Lower leg skin (tissue), 4 donors: ENCODE measurements at regions not wholly inside any gene's neighbourhood (a gene's known extent, or its start where the extent isn't known, plus 50 kb on each side); places are given as distances from the start of the nearest gene placed in this dataset.

Source experiments
- DNase-seq, 2 donors: peaks; one replicate each; pipeline ENCODE4 v3.0.0-alpha.2; 2019; ENCODE audit warnings: low spot score in 2 of 2
- H3K4me3 ChIP-seq: fragments of 200-600 bp; sonication (generic); 2 replicates; pipeline ENCODE4 v1.5.1; 2017; ENCODE audit warnings: mild to moderate bottlenecking, low read depth; ENCODE audit not compliant: poor library complexity, severe bottlenecking
- POLR2A ChIP-seq, 2 donors: fragments of 450-650 bp; IDR thresholded peaks; one replicate each; pipeline ENCODE4 v1.6.1; 2016 to 2017; ENCODE audit warnings: antibody characterized with exemption in 2 of 2, mild to moderate bottlenecking in 1 of 2, moderate library complexity in 1 of 2
- WGBS, 2 donors: methylation state at CpG; one replicate each; pipeline ENCODE4 v1.1.5; 2018; 5-methylcytosine and 5-hydroxymethylcytosine counted together
- intact Hi-C: fragments of 100-400 bp; cut with DNase I; formaldehyde crosslinking; loops from one replicate; pipeline ENCODE4 v1.15.0; 2023; ENCODE audit warnings: low total_unique reads
- TF ChIP-seq, protein P1 (sequence below), 3 donors: fragments of 450-650 bp; IDR thresholded peaks; one replicate each; pipeline ENCODE4 v1.5.1; 2016; ENCODE audit warnings: antibody characterized with exemption in 3 of 3, mild to moderate bottlenecking in 3 of 3, moderate library complexity in 2 of 3

DNA sequence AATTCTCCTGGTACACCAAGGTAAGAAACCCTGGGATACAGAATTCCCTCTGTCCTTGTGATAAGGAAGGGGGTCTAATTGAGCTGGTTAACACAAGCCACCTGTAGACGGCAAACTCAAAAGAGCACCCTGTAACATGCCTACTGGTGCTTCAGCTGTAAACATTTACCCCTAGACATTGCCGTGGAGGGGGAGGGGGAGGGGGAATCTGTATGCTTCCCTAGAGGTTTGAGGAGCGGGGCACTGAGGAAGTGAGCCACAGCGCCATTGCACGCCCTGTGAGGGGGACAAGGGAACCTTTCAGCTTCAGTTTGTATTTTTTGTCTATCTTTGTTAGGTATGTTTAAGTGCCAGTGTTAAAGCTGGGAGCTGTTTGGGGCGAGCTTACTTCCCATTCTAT lies 99.8 kb downstream of the AASDHPPT start:
- H3K4me3 ChIP-seq = no peak overlapping the region
- DNase-seq = no peak
- intact Hi-C loops = no loop called here
- TF ChIP-seq, protein P1, sequence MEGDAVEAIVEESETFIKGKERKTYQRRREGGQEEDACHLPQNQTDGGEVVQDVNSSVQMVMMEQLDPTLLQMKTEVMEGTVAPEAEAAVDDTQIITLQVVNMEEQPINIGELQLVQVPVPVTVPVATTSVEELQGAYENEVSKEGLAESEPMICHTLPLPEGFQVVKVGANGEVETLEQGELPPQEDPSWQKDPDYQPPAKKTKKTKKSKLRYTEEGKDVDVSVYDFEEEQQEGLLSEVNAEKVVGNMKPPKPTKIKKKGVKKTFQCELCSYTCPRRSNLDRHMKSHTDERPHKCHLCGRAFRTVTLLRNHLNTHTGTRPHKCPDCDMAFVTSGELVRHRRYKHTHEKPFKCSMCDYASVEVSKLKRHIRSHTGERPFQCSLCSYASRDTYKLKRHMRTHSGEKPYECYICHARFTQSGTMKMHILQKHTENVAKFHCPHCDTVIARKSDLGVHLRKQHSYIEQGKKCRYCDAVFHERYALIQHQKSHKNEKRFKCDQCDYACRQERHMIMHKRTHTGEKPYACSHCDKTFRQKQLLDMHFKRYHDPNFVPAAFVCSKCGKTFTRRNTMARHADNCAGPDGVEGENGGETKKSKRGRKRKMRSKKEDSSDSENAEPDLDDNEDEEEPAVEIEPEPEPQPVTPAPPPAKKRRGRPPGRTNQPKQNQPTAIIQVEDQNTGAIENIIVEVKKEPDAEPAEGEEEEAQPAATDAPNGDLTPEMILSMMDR (IDR thresholded peaks at IDR 0.05) = no peak
- no peak for TF ChIP-seq POLR2A (IDR thresholded peaks at IDR 0.05)
- 75 to 76% methylated on average over 6 of the region's 6 CpGs for WGBS, 2 donors

DNA sequence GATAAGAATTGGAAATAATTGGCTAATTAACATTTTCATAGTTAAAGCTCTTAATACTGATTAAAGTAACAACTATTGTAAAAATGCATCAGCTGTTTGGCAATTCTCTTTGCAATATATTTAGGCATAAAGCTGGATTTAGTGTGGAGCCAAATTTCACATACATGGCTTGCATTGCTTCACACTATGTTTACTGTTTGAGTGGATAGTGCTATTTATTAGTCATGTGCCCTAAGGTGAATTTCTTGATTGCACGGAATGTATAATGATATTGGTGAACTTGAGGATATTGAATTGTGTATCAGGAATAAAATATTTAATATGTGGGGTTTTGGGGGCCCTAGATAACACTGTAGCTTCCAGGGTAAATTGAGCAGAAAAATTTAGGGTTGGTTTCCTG lies 100.9 kb downstream of the AASDHPPT start:
- no peak for DNase-seq
- intact Hi-C loops = no loop called here
- 36 to 60% methylated on average over 1 of the region's 1 CpG for WGBS, 2 donors
- H3K4me3 ChIP-seq = no peak overlapping the region
- TF ChIP-seq, protein P1 (IDR thresholded peaks at IDR 0.05) = no peak
- TF ChIP-seq POLR2A (IDR thresholded peaks at IDR 0.05) = no peak

DNA sequence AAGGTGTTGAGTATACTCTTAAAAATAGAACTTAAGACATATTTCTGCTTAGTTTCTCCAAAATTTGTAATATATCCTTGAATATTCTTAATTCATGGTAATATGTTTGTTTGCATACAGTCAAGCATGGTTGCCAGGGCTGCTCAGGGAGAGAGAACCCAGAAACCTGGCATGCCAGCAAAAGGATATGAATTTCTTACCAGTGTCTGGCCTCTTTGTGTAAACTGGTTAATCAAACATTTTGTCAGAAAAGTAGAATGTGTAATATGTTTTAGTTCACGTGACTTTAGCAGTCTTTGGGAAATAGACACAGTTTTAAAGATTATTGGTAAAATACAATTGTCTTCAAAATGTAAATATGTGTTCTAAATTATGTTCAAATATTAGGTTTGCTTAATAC lies 101.6 kb downstream of the AASDHPPT start:
- no peak overlapping the region for H3K4me3 ChIP-seq
- DNase-seq = no peak
- 69 to 82% methylated on average over 1 of the region's 1 CpG for WGBS, 2 donors
- TF ChIP-seq, protein P1 (IDR thresholded peaks at IDR 0.05) = no peak
- TF ChIP-seq POLR2A (IDR thresholded peaks at IDR 0.05) = no peak
- intact Hi-C loops = no loop called here

DNA sequence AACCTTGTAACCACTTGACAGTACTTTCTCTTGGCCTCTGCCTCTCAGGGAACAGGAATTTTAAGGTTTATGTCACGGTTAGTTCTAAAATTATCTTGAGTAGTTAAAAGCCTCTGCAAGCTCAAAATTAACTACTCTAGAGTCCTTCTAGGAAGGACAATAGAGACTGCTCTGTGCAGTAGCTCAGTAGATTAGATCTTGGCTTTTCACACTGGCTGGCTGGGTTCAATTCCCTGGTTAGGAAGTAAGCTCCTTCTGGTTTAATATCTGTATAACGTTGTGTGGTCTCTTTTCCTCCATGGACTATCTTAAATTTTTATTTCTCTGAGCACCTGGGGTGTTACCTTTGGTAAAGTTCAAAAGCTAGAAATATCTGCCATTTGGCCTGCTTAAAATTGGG lies 109.2 kb downstream of the AASDHPPT start:
- WGBS, 2 donors = 75 to 81% methylated on average over 2 of the region's 2 CpGs

DNA sequence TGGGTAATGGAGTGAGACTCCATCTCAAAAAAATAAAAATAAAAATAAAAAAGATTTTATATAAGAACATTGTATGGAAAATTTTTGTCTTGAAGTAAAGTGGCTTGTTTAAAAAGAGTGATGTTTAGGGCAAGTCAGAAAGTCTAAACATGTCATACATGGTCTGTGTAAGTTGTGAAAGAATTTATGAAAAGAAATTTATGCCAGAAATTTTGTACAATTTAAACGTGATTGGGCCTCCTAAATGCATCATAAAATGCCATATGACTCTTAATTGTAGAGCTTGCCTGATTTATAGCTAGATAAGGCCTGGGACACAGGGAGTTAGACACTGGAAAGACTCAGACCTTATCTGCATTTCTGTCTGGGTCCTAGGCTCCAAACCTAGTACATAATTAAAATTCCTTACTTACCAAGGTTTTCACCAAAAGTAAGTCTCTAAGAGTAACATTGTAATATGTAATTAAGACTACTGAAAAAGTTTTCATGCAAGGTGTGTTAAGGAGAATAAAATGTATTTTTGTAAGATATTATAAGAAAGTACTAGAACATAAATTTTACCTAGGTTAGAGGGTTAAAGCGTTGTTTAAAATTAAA lies 110.5 kb downstream of the AASDHPPT start:
- no peak for TF ChIP-seq POLR2A (IDR thresholded peaks at IDR 0.05)
- TF ChIP-seq, protein P1 (IDR thresholded peaks at IDR 0.05) = no peak
- 15 to 38% methylated on average over 2 of the region's 2 CpGs for WGBS, 2 donors

More for the DNA sequence above, 109.2 kb downstream of the AASDHPPT start:
- no peak for TF ChIP-seq POLR2A (IDR thresholded peaks at IDR 0.05)
- TF ChIP-seq, protein P1 (IDR thresholded peaks at IDR 0.05) = no peak
- no peak for DNase-seq
- intact Hi-C loops = no loop called here
- H3K4me3 ChIP-seq = no peak overlapping the region

DNA sequence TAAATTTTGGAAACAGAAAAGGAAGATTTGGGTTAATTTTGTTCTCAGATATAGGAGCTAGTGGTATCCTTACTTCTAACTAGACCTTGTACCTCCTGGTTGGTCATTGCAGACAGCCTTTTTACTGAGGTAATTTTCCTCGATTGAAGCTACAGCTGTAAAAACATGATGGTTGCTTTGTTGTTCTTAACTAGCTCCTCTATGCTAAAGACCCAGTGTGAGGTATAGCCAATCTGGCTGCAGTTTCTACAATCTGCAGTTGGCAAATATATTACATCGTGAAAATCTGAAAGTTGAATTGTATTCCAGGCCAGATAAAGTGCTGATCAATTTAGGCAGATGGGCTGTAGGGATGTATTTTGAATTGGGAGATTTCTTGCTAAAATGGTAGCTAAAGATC lies 116.5 kb downstream of the AASDHPPT start:
- 61 to 63% methylated on average over 2 of the region's 2 CpGs for WGBS, 2 donors
- no peak overlapping the region for H3K4me3 ChIP-seq
- no peak for TF ChIP-seq POLR2A (IDR thresholded peaks at IDR 0.05)
- TF ChIP-seq, protein P1 (IDR thresholded peaks at IDR 0.05) = no peak
- intact Hi-C loops = no loop called here
- no peak for DNase-seq

More for the DNA sequence above, 110.5 kb downstream of the AASDHPPT start:
- DNase-seq = no peak
- H3K4me3 ChIP-seq = no peak overlapping the region
- intact Hi-C loops = no loop called here
